K562 (cell line): ENCODE measurements at regions not wholly inside any gene's neighbourhood (a gene's known extent, or its start where the extent isn't known, plus 50 kb on each side); places are given as distances from the start of the nearest gene placed in this dataset.

Source experiments
- ATAC-seq: fragments of 200-7000 bp; cut with Tn5 transposase; 3 replicates; pipeline ENCODE4 v1.9.1; 2020; ENCODE audit warnings: moderate library complexity
- BruUV-seq: library from RNA; stranded (reverse); fragments of 400-500 nt; replicated peaks from 2 replicates; lab custom pipeline; 2021; lab: Mats Ljungman, UMichigan
- CTCF ChIA-PET: fragments of 300-600 bp; formaldehyde crosslinking; extraction: SDS; loops from one replicate; lab custom pipeline; 2021; ENCODE audit warnings: low intra/inter-chr PET ratio; lab: Yijun Ruan, JAX
- POLR2A ChIA-PET: fragments of 300-600, 350-650 bp; sonication (Branson Sonifier 250); formaldehyde crosslinking; extraction: SDS; loops from one replicate; lab custom pipeline; 2021; ENCODE audit warnings: antibody characterized with exemption, inconsistent platforms; lab: Yijun Ruan, JAX
- DNase-seq, 4 experiments: peaks; one replicate each; pipeline versions ENCODE4 v3.0.0 to v3.0.0-alpha.2; 2011 to 2018; ENCODE audit warnings: low spot score in 3 of 4, mixed read lengths in 3 of 4; ENCODE audit errors: extremely low read depth in 1 of 4
- FAIRE-seq: peaks from 2 replicates; lab custom pipeline; 2011; peaks lifted over from hg19 to GRCh38; lab: Jason Lieb, UNC
- H2AFZ ChIP-seq: 2 replicates; pipeline ENCODE4 v1.6.0; 2011; ENCODE audit warnings: low read depth, low read length, control low read depth, inconsistent platforms
- H3K27ac ChIP-seq: fragments of 200-600 bp; 3 replicates; pipeline ENCODE4 v1.8.0; 2011; ENCODE audit warnings: low read depth, mild to moderate bottlenecking, control low read depth, inconsistent platforms, low read length, moderate library complexity, mixed read lengths; ENCODE audit errors: extremely low read depth
- H3K27me3 ChIP-seq, 2 experiments: fragments of 300-600 bp in 1 of 2; 2 replicates in 1 of 2; 3 replicates in 1 of 2; pipeline versions ENCODE4 v1.6.0 to v1.8.0; 2011; ENCODE audit warnings: inconsistent platforms in 2 of 2, low read length in 2 of 2, mild to moderate bottlenecking in 1 of 2, mixed read lengths in 1 of 2, moderate library complexity in 1 of 2; ENCODE audit not compliant: control insufficient read depth in 2 of 2, insufficient read depth in 2 of 2
- H3K36me3 ChIP-seq: fragments of 300-600 bp; 3 replicates; pipeline ENCODE4 v1.8.0; 2011; ENCODE audit warnings: mild to moderate bottlenecking, low read length, inconsistent platforms; ENCODE audit not compliant: control insufficient read depth, insufficient read depth
- H3K4me1 ChIP-seq, 2 experiments: fragments of 200-600 bp in 1 of 2; replicated peaks in 1 of 2; 2 replicates in 1 of 2; 3 replicates in 1 of 2; pipeline versions ENCODE4 v1.5.1 to v1.8.0; 2011; ENCODE audit warnings: inconsistent platforms in 2 of 2, low read length in 2 of 2, mild to moderate bottlenecking in 1 of 2, mixed read lengths in 1 of 2, moderate library complexity in 1 of 2; ENCODE audit not compliant: control insufficient read depth in 2 of 2, insufficient read depth in 2 of 2
- H3K4me2 ChIP-seq: 2 replicates; pipeline ENCODE4 v1.6.1; 2011; ENCODE audit warnings: low read length, control low read depth, inconsistent platforms, mixed read lengths; ENCODE audit not compliant: insufficient read depth
- H3K4me3 ChIP-seq: fragments of 200-600 bp; sonication (generic), shearing (Covaris generic); 2 replicates; pipeline ENCODE4 v1.5.1; 2016; ENCODE audit warnings: control low read depth, inconsistent platforms
- H3K79me2 ChIP-seq: fragments of 200-600 bp; 3 replicates; pipeline ENCODE4 v1.8.0; 2011; ENCODE audit warnings: low read length, inconsistent platforms; ENCODE audit not compliant: control insufficient read depth, insufficient read depth
- H3K9ac ChIP-seq, 2 experiments: 2 replicates each; pipeline versions ENCODE4 v1.6.0 to v1.6.1; 2011; ENCODE audit warnings: low read depth in 2 of 2, low read length in 2 of 2, control low read depth in 1 of 2, inconsistent platforms in 1 of 2, mild to moderate bottlenecking in 1 of 2, mixed read lengths in 1 of 2; ENCODE audit not compliant: insufficient read depth in 1 of 2
- H3K9me1 ChIP-seq: one replicate; pipeline ENCODE4 v1.6.0; 2011; ENCODE audit warnings: inconsistent platforms, mild to moderate bottlenecking, low read length, moderate library complexity; ENCODE audit not compliant: control insufficient read depth, insufficient read depth
- H3K9me3 ChIP-seq: replicated peaks from 2 replicates; pipeline ENCODE4 v1.5.1; 2011; ENCODE audit warnings: low read depth, low read length, inconsistent platforms; ENCODE audit not compliant: control insufficient read depth, insufficient read depth
- H4K20me1 ChIP-seq: replicated peaks from 2 replicates; pipeline ENCODE4 v1.6.1; 2011; ENCODE audit warnings: low read length, inconsistent platforms, mixed read lengths; ENCODE audit not compliant: control insufficient read depth, insufficient read depth
- BACH1 ChIP-seq: fragments of 200-800 bp; sonication (Bioruptor generic); IDR thresholded peaks from 2 replicates; pipeline ENCODE4 v1.6.1; 2016; ENCODE audit warnings: missing genetic modification characterization, missing compliant biosample characterization
- BRCA1 ChIP-seq, 2 experiments: fragments of 450-650 bp in 1 of 2; sonication (generic) in 1 of 2; formaldehyde crosslinking in 1 of 2; IDR thresholded peaks; 2 replicates each; pipeline versions ENCODE4 v1.5.0 to v1.6.1; 2017 to 2020; ENCODE audit warnings: mild to moderate bottlenecking in 1 of 2, missing genetic modification reagents in 1 of 2
- BRD4 ChIP-seq: fragments of 200-600 bp; sonication (generic); IDR thresholded peaks from 2 replicates; pipeline ENCODE4 v1.6.1; 2017; ENCODE audit warnings: inconsistent platforms
- FOXK1 ChIP-seq: sonication (generic); formaldehyde crosslinking; IDR thresholded peaks from 2 replicates; pipeline ENCODE4 v1.8.0; 2022; ENCODE audit warnings: missing genetic modification reagents, mild to moderate bottlenecking, borderline replicate concordance
- HEY1 ChIP-seq: fragments of 250-450 bp; sonication (Bioruptor Pico); IDR thresholded peaks from 2 replicates; pipeline ENCODE4 v1.5.0; 2020; ENCODE audit warnings: mild to moderate bottlenecking, moderate library complexity, borderline replicate concordance
- JUN ChIP-seq, 2 experiments: sonication (generic) in 1 of 2; formaldehyde crosslinking in 1 of 2; IDR thresholded peaks; 2 replicates each; pipeline versions ENCODE4 v1.6.1 to v1.8.0; 2012 to 2022; ENCODE audit warnings: borderline replicate concordance in 2 of 2, mild to moderate bottlenecking in 2 of 2, improper control_type of control experiment in 1 of 2, low read depth in 1 of 2, low read length in 1 of 2, missing genetic modification reagents in 1 of 2
- NFIX ChIP-seq: fragments of 250-450 bp; sonication (Bioruptor Pico); IDR thresholded peaks from 2 replicates; pipeline ENCODE4 v1.4.0; 2020; ENCODE audit warnings: low read depth, mild to moderate bottlenecking, moderate library complexity
- PRPF4 ChIP-seq: fragments of 200-400 bp; formaldehyde crosslinking; IDR thresholded peaks from one replicate; pipeline ENCODE4 v1.6.1; 2017; ENCODE audit warnings: low read length, low read depth, mild to moderate bottlenecking; ENCODE audit not compliant: insufficient read depth, poor library complexity, severe bottlenecking
- SMARCA4 ChIP-seq: fragments of 450-650 bp; IDR thresholded peaks from 2 replicates; pipeline ENCODE4 v1.6.1; 2016
- WGBS: fragments of 100-300 bp; shearing (Covaris generic); methylation state at CpG from one replicate; pipeline ENCODE4 v1.1.6; 2016; ENCODE audit warnings: low coverage, mixed read lengths; ENCODE audit not compliant: insufficient coverage; ENCODE audit errors: missing lambda C conversion rate; 5-methylcytosine and 5-hydroxymethylcytosine counted together
- in situ Hi-C: fragments of 300-500 bp; cut with MboI; formaldehyde crosslinking; loops from 4 replicates; pipeline ENCODE4 v1.15.0; 2018; ENCODE audit warnings: inconsistent platforms, mixed read lengths
- intact Hi-C: fragments of 100-400 bp; cut with micrococcal nuclease; formaldehyde crosslinking; loops from 2 replicates; pipeline ENCODE4 v1.14.2; 2022
- TF ChIP-seq, protein P1 (sequence below): fragments of 250-450 bp; sonication (Bioruptor Pico); IDR thresholded peaks from 2 replicates; pipeline ENCODE4 v1.8.0; 2021; ENCODE audit warnings: moderate library complexity, mild to moderate bottlenecking, inconsistent platforms
- TF ChIP-seq, protein P2 (sequence below), 2 experiments: IDR thresholded peaks in 1 of 2; conservative IDR thresholded peaks in 1 of 2; 2 replicates each; pipeline ENCODE4 v1.6.1; 2016; ENCODE audit warnings: low read depth in 2 of 2, mild to moderate bottlenecking in 1 of 2, missing compliant biosample characterization in 1 of 2, missing genetic modification characterization in 1 of 2, moderate library complexity in 1 of 2
- TF ChIP-seq, protein P3 (sequence below), 2 experiments: fragments of 450-650 bp in 1 of 2; sonication (generic) in 1 of 2; formaldehyde crosslinking; conservative IDR thresholded peaks; 2 replicates each; pipeline versions ENCODE4 v1.4.0 to v1.8.1; 2020 to 2022; ENCODE audit warnings: mild to moderate bottlenecking in 1 of 2, missing genetic modification reagents in 1 of 2

DNA sequence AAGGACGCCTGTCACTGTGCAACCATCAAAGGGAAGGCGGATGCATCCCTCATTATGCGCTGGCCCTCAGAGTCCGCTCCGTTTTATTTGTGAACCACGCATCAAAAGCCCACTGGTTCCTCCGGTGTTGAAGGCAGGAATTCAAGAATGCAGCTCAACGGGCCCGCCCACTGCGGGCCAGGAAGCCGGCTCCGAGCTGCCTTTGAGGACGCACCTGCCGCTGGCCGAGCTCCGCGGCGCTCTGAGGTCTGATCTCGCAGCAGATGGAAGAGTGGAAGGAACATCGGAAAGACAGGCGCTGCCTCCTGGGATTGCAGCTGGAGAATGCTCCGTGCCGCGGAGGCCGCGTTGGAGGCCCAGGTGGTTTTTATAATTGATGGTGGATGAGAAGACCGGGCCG is 56.9 kb upstream of the ADGRA1 start:
- Histone ChIP-seq H2AFZ (no peak overlapping the region), H3K27ac (no peak overlapping the region), H3K4me2 (no peak overlapping the region), H4K20me1 (no peaks in the 10 kb centered on the region), H3K4me3 (no peak overlapping the region), H3K36me3 (no peaks in the 10 kb centered on the region), H3K4me1 (no peaks in the 10 kb centered on the region; a peak in 1 of 5 replicates), H3K27me3 (peaks cover 0 to 70% of the 10 kb centered on the region in 2 experiments; a peak in 3 of 5 replicates), H3K79me2 (no peaks in the 10 kb centered on the region), H3K9me1 (no peaks in the 10 kb centered on the region), H3K9ac (no peak overlapping the region), H3K9me3 (no peaks in the 10 kb centered on the region)
- 4% methylated on average over 11 of the region's 28 CpGs for WGBS
- in situ Hi-C loops, result no loop called here
- CTCF ChIA-PET, result no interaction called here
- BruUV-seq, result no TSS peak
- POLR2A ChIA-PET, result interaction anchor here (0.6 kb wide), 1 partner anchor 86 kb away, joined by 3 read pairs; no protein-coding TSS in a partner anchor
- intact Hi-C loops, result no loop called here
- ATAC-seq (no peak), FAIRE-seq (no peak), DNase-seq (no peak)
- TF ChIP-seq JUN (IDR thresholded peaks at IDR 0.05; ENCODE audit: borderline replicate concordance, low read depth, low read length), result no peak
- no peak for TF ChIP-seq JUN (CRISPR knock-in tag; IDR thresholded peaks at IDR 0.05; ENCODE audit: borderline replicate concordance)
- no peak for TF ChIP-seq FOXK1
- TF ChIP-seq PRPF4, result no peak
- TF ChIP-seq, protein P1, sequence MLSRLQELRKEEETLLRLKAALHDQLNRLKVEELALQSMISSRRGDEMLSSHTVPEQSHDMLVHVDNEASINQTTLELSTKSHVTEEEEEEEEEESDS, result no peak
- TF ChIP-seq BRD4, result no peak
- no peak for TF ChIP-seq NFIX
- TF ChIP-seq BACH1 (tag), result no peak
- TF ChIP-seq, protein P2, sequence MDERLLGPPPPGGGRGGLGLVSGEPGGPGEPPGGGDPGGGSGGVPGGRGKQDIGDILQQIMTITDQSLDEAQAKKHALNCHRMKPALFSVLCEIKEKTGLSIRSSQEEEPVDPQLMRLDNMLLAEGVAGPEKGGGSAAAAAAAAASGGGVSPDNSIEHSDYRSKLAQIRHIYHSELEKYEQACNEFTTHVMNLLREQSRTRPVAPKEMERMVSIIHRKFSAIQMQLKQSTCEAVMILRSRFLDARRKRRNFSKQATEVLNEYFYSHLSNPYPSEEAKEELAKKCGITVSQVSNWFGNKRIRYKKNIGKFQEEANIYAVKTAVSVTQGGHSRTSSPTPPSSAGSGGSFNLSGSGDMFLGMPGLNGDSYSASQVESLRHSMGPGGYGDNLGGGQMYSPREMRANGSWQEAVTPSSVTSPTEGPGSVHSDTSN (CRISPR knock-in tag; IDR thresholded peaks at IDR 0.05; ENCODE audit: low read depth), result no peak
- TF ChIP-seq, protein P2 (tag; conservative IDR thresholded peaks at IDR 0.05; ENCODE audit: low read depth), result no peak
- no peak for TF ChIP-seq HEY1 (CRISPR knock-in tag)
- TF ChIP-seq, protein P3, sequence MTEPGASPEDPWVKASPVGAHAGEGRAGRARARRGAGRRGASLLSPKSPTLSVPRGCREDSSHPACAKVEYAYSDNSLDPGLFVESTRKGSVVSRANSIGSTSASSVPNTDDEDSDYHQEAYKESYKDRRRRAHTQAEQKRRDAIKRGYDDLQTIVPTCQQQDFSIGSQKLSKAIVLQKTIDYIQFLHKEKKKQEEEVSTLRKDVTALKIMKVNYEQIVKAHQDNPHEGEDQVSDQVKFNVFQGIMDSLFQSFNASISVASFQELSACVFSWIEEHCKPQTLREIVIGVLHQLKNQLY (CRISPR knock-in tag; conservative IDR thresholded peaks at IDR 0.05), result no peak
- no peak for TF ChIP-seq SMARCA4
- TF ChIP-seq BRCA1 (IDR thresholded peaks at IDR 0.05), result no peak
- TF ChIP-seq BRCA1 (CRISPR knock-in tag; IDR thresholded peaks at IDR 0.05), result no peak
